ENCODE measurements at regions not wholly inside any gene's neighbourhood (a gene's known extent, or its start where the extent isn't known, plus 50 kb on each side); places are given as distances from the start of the nearest gene placed in this dataset.

GRCh38 chr2:51633073-51633472 lies 601.1 kb upstream of the NRXN1 start:
- intact Hi-C loops (cut with DNase I; ENCODE audit: low total_unique reads) (no loop called here), in situ Hi-C loops (cut with MboI; ENCODE audit: low sequenced_read_pairs in 4 of 4) (no loop called here)
- no peak for DNase-seq

GRCh38 chr2:51629406-51629805 lies 597.5 kb upstream of the NRXN1 start:
- DNase-seq, result no peak
- H3K9me3 ChIP-seq, result no peaks in the 10 kb centered on the region
- intact Hi-C loops (cut with DNase I; ENCODE audit: low total_unique reads), result no loop called here
- no peaks in the 10 kb centered on the region for H3K27me3 ChIP-seq
- no peaks in the 10 kb centered on the region for H3K4me1 ChIP-seq
- H3K27ac ChIP-seq, result no peak overlapping the region
- H3K36me3 ChIP-seq, result no peaks in the 10 kb centered on the region
- no peak for ATAC-seq
- H3K4me3 ChIP-seq, result no peak overlapping the region
- TF ChIP-seq POLR2A (IDR thresholded peaks at IDR 0.05) (no peak), CTCF (IDR thresholded peaks at IDR 0.05 in 4 of 5, conservative IDR thresholded peaks at IDR 0.05 in 1 of 5) (no peak)
- in situ Hi-C loops (cut with MboI; ENCODE audit: low sequenced_read_pairs in 4 of 4), result no loop called here

More at GRCh38 chr2:51633073-51633472, 601.1 kb upstream of the NRXN1 start:
- TF ChIP-seq POLR2A (IDR thresholded peaks at IDR 0.05), result no peak
- H3K9me3 ChIP-seq, result no peaks in the 10 kb centered on the region
- no peak overlapping the region for H3K27ac ChIP-seq
- H3K27me3 ChIP-seq, result no peaks in the 10 kb centered on the region
- no peak overlapping the region for H3K4me3 ChIP-seq
- no peaks in the 10 kb centered on the region for H3K4me1 ChIP-seq
- no peaks in the 10 kb centered on the region for H3K36me3 ChIP-seq
- ATAC-seq, result no peak

- intact Hi-C loops (cut with DNase I; ENCODE audit: low total_unique reads) (no loop called here), in situ Hi-C loops (cut with MboI; ENCODE audit: low sequenced_read_pairs in 4 of 4) (no loop called here)
- H3K27ac ChIP-seq, result no peak overlapping the region
- no peaks in the 10 kb centered on the region for H3K9me3 ChIP-seq
- ATAC-seq (no peak), DNase-seq (no peak)
- no peaks in the 10 kb centered on the region for H3K4me1 ChIP-seq
- no peak overlapping the region for H3K4me3 ChIP-seq
- H3K36me3 ChIP-seq, result no peaks in the 10 kb centered on the region
- no peak for TF ChIP-seq CTCF (IDR thresholded peaks at IDR 0.05 in 4 of 5, conservative IDR thresholded peaks at IDR 0.05 in 1 of 5)
- TF ChIP-seq POLR2A (IDR thresholded peaks at IDR 0.05), result no peak
- no peaks in the 10 kb centered on the region for H3K27me3 ChIP-seq
Observed at GRCh38 chr2:51628917-51629316, 597.0 kb upstream of the NRXN1 start.

- DNase-seq, result no peak
- Histone ChIP-seq H3K4me1 (no peaks in the 10 kb centered on the region), H3K27ac (no peak overlapping the region), H3K27me3 (no peaks in the 10 kb centered on the region), H3K4me3 (no peak overlapping the region), H3K36me3 (no peaks in the 10 kb centered on the region), H3K9me3 (no peaks in the 10 kb centered on the region)
- intact Hi-C loops (cut with DNase I; ENCODE audit: low total_unique reads) (no loop called here), in situ Hi-C loops (cut with MboI; ENCODE audit: low sequenced_read_pairs in 4 of 4) (no loop called here)
- TF ChIP-seq POLR2A (IDR thresholded peaks at IDR 0.05) (no peak), CTCF (IDR thresholded peaks at IDR 0.05 in 4 of 5, conservative IDR thresholded peaks at IDR 0.05 in 1 of 5) (no peak)
- ATAC-seq, result no peak
Observed at GRCh38 chr2:51624995-51625394, 593.1 kb upstream of the NRXN1 start.

- Histone ChIP-seq H3K27me3 (no peaks in the 10 kb centered on the region), H3K27ac (no peak overlapping the region), H3K36me3 (no peaks in the 10 kb centered on the region), H3K4me1 (no peaks in the 10 kb centered on the region), H3K9me3 (no peaks in the 10 kb centered on the region), H3K4me3 (no peak overlapping the region)
- in situ Hi-C loops (cut with MboI; ENCODE audit: low sequenced_read_pairs in 4 of 4) (no loop called here), intact Hi-C loops (cut with DNase I; ENCODE audit: low total_unique reads) (no loop called here)
- TF ChIP-seq CTCF (IDR thresholded peaks at IDR 0.05 in 4 of 5, conservative IDR thresholded peaks at IDR 0.05 in 1 of 5) (no peak), POLR2A (IDR thresholded peaks at IDR 0.05) (no peak)
- ATAC-seq (no peak), DNase-seq (no peak)
Observed at GRCh38 chr2:51620796-51621195, 588.9 kb upstream of the NRXN1 start.

All from gastrocnemius medialis (tissue), 4 donors.